PFSK-1 (cell line): ENCODE measurements at regions not wholly inside any gene's neighbourhood (a gene's known extent, or its start where the extent isn't known, plus 50 kb on each side); places are given as distances from the start of the nearest gene placed in this dataset.

ENCODE experiments used
- FOXP2 ChIP-seq: optimal IDR thresholded peaks from 2 replicates; pipeline ENCODE3; 2011; ENCODE audit warnings: borderline replicate concordance, control low read depth, inconsistent platforms; ENCODE audit not compliant: insufficient read depth; ENCODE audit errors: extremely low read length, extremely low read depth
- POLR2AphosphoS5 ChIP-seq: IDR thresholded peaks from 2 replicates; pipeline ENCODE4 v1.6.1; 2012; ENCODE audit warnings: low read depth, mild to moderate bottlenecking, control low read depth, low read length, moderate library complexity
- REST ChIP-seq, 2 experiments: IDR thresholded peaks; 2 replicates each; pipeline versions ENCODE4 v1.6.1 to v1.8.0; 2011 to 2012; ENCODE audit warnings: low read depth in 2 of 2, low read length in 2 of 2, control low read depth in 1 of 2, inconsistent platforms in 1 of 2, mild to moderate bottlenecking in 1 of 2, moderate library complexity in 1 of 2; ENCODE audit not compliant: insufficient read depth in 1 of 2
- SIN3A ChIP-seq: IDR thresholded peaks from 2 replicates; pipeline ENCODE4 v1.6.1; 2012; ENCODE audit warnings: mild to moderate bottlenecking, low read length, moderate library complexity, borderline replicate concordance; ENCODE audit not compliant: insufficient read depth
- TAF1 ChIP-seq: IDR thresholded peaks from 2 replicates; pipeline ENCODE4 v1.6.1; 2012; ENCODE audit warnings: low read length, control low read depth, borderline replicate concordance; ENCODE audit not compliant: insufficient read depth

- TF ChIP-seq FOXP2 = no peak
Observed at GRCh38 chr6:141026504-141026903, 1106.2 kb upstream of the GJE1 start.

DNA sequence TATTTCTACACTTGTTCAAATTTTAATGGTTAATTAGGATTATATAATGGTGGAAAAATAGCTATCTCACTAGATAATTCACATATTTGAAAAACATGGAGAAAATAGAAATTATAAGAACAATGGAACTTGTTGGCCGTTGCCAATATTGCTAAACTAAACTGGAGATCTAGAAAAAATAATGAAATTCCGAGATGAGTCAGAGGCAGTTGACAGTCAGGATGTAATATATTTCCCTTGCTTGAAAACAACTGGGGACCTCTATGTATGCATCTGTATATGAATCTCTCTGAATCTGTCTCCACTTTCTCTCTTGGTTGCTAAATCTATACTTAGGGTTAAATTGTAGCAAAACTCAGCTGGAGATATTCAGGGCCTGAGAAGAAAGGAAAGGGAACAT lies 1108.2 kb upstream of the GJE1 start:
- TF ChIP-seq POLR2AphosphoS5 (no peak), REST (IDR thresholded peaks at IDR 0.05; ENCODE audit: insufficient read depth in 1 of 2, low read depth in 2 of 2, low read length in 2 of 2) (no peak), TAF1 (no peak), FOXP2 (no peak), SIN3A (no peak)

DNA sequence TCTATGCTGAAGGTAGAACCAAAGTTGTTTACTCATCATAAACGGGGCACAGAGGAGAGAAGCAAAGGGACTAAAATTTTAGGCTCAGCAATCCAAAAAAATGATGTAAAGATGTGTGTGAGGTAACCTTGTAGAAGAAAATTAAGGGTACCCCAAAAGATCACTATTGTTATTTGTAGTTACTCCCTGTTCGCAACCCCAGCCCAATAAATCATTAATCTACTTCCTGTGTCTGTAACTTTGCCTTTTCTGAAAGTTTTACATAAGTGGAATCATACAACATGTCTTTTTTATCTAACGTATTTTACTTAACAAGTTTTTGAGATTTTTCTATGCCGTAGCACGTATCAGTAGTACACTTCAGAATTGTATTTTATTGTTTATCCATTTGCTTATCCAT lies 1114.8 kb upstream of the GJE1 start:
- no peak for TF ChIP-seq SIN3A
- no peak for TF ChIP-seq POLR2AphosphoS5
- no peak for TF ChIP-seq FOXP2
- TF ChIP-seq TAF1 = no peak
- no peak for TF ChIP-seq REST (IDR thresholded peaks at IDR 0.05; ENCODE audit: insufficient read depth in 1 of 2, low read depth in 2 of 2, low read length in 2 of 2)

- TF ChIP-seq POLR2AphosphoS5 = no peak
- TF ChIP-seq SIN3A = no peak
- no peak for TF ChIP-seq TAF1
- TF ChIP-seq FOXP2 = no peak
- no peak for TF ChIP-seq REST (IDR thresholded peaks at IDR 0.05; ENCODE audit: insufficient read depth in 1 of 2, low read depth in 2 of 2, low read length in 2 of 2)
Observed at GRCh38 chr6:141000917-141001316, 1131.8 kb upstream of the GJE1 start.

DNA sequence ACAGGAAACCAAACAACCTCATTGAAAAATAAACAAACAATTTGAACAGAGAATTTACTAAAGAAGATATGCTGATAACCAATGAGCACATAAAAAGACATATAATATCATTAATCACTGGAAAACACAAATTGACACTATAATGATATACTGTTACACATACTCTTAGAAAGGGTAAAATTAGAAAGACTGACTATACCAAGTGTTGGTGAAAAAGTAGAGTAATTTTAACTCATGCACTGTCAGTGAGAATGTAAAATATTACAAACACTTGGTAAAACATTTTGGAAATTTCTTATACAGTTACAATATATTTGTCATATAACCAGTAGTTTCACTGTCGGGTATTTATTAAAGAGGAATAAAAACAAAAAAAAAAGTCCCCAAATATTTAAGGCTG lies 1139.2 kb upstream of the GJE1 start:
- TF ChIP-seq POLR2AphosphoS5 = no peak
- TF ChIP-seq SIN3A = no peak
- no peak for TF ChIP-seq FOXP2
- no peak for TF ChIP-seq TAF1
- TF ChIP-seq REST (IDR thresholded peaks at IDR 0.05; ENCODE audit: insufficient read depth in 1 of 2, low read depth in 2 of 2, low read length in 2 of 2) = no peak

DNA sequence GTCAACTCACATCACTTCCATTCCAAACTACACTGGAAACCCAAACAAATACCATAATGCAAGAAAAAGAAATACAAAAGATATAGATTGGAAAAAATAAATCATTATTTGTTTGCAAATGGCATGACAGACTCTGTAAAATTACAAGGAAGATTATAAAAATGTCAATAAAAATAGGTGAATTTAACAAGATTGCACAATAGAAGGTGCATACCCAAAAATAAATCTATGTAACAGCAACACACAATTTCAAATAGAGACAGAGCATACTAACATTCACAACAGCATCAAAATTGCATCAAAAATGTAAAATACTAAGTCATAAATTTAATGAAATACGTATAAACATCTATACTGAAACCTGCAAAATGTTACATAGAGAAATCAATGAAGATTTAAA lies 1140.0 kb upstream of the GJE1 start:
- TF ChIP-seq FOXP2 (no peak), POLR2AphosphoS5 (no peak), REST (IDR thresholded peaks at IDR 0.05; ENCODE audit: insufficient read depth in 1 of 2, low read depth in 2 of 2, low read length in 2 of 2) (no peak), SIN3A (no peak), TAF1 (no peak)
